ENCODE measurements at regions not wholly inside any gene's neighbourhood (a gene's known extent, or its start where the extent isn't known, plus 50 kb on each side); places are given as distances from the start of the nearest gene placed in this dataset.

DNA sequence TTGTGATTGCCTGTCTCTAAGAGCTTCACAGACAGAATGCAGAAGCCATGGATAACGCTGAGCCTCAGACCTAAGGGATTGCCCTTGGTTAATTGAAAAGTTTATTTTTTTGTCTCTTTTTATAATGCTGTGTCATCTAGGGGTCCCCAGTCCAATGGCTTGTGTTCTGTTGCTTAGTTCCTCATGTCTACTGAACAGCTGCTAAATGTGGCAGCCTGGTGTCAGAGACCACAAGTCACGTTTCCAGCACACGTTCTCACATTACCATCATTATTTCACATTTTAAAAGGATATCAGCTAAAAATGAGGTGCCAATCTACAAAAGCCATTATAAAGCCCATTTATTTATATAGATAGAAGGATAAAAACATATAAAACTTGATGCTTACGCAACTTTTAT is 1362.0 kb downstream of the PCDH9 start:
- TF ChIP-seq, protein P1, sequence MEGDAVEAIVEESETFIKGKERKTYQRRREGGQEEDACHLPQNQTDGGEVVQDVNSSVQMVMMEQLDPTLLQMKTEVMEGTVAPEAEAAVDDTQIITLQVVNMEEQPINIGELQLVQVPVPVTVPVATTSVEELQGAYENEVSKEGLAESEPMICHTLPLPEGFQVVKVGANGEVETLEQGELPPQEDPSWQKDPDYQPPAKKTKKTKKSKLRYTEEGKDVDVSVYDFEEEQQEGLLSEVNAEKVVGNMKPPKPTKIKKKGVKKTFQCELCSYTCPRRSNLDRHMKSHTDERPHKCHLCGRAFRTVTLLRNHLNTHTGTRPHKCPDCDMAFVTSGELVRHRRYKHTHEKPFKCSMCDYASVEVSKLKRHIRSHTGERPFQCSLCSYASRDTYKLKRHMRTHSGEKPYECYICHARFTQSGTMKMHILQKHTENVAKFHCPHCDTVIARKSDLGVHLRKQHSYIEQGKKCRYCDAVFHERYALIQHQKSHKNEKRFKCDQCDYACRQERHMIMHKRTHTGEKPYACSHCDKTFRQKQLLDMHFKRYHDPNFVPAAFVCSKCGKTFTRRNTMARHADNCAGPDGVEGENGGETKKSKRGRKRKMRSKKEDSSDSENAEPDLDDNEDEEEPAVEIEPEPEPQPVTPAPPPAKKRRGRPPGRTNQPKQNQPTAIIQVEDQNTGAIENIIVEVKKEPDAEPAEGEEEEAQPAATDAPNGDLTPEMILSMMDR (IDR thresholded peaks at IDR 0.05): no peak
- ATAC-seq (ENCODE audit: low FRiP score) (no peak), DNase-seq (ENCODE audit: low spot score) (no peak)

DNA sequence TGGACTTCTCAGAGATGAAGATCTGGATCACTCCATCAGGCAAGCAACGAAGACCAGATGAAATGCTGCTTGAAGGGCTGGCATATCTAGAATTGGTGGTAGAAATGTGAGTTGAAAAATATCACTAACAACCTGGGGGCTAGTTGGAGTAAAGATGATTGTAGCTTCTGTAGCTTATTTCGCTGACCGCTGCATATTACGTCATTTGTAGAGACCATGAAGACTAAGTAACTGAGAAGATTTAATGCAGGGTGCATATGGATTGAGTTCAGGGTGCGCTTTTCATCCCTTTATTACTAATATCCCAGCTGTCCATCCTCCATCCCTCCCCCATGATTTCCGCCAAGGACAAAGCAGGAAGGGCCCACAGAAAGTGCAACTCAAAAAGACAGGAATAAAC is 1364.0 kb downstream of the PCDH9 start:
- ATAC-seq (ENCODE audit: low FRiP score) (no peak), DNase-seq (ENCODE audit: low spot score) (no peak)
- TF ChIP-seq, protein P1 (IDR thresholded peaks at IDR 0.05): no peak

DNA sequence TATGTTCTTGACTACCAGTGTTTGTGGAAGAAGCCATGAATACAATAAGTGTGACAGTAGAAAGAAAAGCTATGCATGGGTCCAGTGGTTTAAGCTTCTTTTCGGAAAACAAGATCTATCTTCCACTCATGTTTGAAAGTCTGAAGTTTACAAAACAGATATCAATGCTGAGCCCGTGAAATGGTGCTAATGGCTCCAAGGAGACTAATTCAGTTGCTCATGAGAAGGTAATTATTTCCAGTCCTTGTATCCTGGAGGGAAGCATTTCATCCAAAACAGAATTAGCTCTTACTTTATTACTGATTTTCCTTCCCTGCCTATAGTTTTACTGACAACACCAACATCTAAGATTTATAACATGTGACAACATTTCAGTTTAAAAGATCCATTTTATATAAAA is 1364.9 kb downstream of the PCDH9 start:
- DNase-seq (ENCODE audit: low spot score) (no peak), ATAC-seq (ENCODE audit: low FRiP score) (no peak)
- TF ChIP-seq, protein P1 (IDR thresholded peaks at IDR 0.05): no peak

DNA sequence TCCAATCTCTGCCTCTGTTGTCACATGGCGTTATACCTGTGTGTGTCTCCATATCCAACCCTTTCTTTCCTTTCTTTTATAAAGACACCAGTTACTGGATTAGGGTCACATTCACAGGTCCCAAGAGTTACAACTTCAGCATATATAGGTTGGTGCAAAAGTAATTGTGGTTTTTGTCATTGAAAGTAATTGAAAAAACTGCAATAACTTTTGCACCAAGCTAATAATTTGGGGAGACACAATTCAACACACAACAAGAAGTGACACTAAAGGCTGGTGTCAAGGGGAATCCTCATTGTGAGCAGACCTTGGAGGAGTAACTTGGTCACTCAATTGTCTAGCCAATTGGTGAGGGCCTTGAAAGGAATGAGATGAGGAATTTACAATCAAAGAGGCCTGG is 1366.1 kb downstream of the PCDH9 start:
- ATAC-seq (ENCODE audit: low FRiP score): no peak
- no peak for DNase-seq (ENCODE audit: low spot score)
- TF ChIP-seq, protein P1 (IDR thresholded peaks at IDR 0.05): no peak

DNA sequence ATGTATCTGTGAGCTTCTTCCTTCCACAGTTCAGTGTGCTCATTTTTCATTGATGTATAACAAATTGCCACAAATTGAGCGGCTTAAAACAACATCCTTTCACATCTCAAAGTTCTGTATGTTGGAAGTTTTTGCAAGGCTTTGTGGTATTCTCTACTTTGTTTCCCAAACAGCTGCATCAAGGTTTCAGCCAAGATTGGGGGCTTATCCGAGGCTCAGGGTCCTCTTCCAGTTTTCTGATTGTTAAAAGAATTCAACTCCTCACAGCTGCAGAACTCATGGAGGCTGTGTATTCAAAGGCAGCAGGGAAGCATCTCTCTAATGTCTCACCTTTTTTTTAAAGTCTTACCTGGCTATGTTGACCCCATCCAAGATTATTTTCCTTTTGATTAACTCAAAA is 1369.8 kb downstream of the PCDH9 start:
- TF ChIP-seq, protein P1 (IDR thresholded peaks at IDR 0.05): no peak
- no peak for DNase-seq (ENCODE audit: low spot score)
- no peak for ATAC-seq (ENCODE audit: low FRiP score)

DNA sequence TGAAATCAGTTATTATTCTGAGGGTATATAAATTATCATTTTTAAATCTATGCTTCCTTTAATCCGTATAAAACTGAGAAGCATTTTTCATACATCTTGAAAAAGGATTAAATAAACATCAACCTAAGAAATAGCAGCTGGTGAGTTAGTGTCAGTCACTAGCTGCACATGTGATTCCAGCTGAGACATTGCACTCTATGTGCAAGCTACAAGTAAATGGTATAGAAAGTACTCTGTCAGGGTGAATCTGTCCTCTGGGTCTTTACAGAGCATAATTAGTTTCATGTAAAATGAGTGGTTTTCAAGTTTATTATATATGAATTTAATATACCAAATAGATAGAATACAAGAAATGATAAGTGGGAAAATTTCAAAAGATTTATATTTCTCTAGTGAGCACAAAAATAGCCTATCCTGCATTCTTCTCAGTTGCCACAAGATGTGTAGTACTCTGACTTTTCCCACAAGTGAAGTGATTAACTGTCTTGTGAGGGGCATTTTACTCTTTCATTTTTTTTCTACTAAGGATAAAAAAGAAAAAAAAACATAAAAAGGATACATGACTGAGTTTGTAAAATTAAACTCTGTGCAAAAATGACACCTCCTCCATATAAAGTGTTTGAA is 1372.1 kb downstream of the PCDH9 start:
- TF ChIP-seq, protein P1 (IDR thresholded peaks at IDR 0.05): no peak
- ATAC-seq (ENCODE audit: low FRiP score): no peak
- DNase-seq (ENCODE audit: low spot score): no peak

DNA sequence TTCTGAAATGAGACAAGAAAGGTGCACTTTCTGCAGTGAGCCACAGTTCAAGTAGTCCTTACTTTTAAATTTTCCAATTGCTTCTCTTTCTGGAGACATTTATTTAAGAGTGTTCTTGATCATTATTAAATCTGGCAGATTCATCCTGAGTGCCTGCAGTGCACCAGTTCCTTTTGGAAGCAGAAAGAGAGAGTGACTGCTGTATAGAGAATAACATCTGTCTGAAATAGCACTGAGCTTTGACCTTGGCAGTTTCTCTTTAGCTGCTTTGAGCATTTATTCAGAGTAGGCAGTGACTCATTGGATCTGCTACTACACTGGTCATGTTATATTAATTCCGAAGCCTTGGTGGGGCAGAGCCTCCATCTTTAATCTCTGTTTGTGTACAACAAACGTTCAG is 1373.7 kb downstream of the PCDH9 start:
- no peak for DNase-seq (ENCODE audit: low spot score)
- TF ChIP-seq, protein P1 (IDR thresholded peaks at IDR 0.05): no peak
- ATAC-seq (ENCODE audit: low FRiP score): no peak

Measured in omental fat pad (tissue), 3 donors.